ENCODE measurements at regions not wholly inside any gene's neighbourhood (a gene's known extent, or its start where the extent isn't known, plus 50 kb on each side); places are given as distances from the start of the nearest gene placed in this dataset.

DNA sequence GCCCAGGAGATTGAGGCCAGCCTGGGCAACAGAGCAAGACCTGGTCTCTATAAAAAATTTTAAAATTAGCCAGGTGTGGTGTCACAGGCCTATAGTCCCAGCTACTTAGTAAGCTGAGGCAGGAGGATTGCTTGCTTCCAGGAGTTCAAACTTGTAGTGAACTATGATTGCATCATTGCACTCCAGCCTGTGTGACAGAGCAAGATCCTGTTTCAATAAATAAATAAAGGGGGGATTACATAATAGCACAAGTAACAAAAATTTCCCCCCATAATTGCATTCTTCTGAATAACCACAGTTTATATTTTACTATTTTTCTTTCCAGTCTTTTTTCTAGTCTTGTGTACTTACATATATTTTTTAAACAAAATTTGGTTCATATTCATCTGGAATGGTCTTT, 135.6 kb downstream of the CHIC2 start:
- TF ChIP-seq, protein P1, sequence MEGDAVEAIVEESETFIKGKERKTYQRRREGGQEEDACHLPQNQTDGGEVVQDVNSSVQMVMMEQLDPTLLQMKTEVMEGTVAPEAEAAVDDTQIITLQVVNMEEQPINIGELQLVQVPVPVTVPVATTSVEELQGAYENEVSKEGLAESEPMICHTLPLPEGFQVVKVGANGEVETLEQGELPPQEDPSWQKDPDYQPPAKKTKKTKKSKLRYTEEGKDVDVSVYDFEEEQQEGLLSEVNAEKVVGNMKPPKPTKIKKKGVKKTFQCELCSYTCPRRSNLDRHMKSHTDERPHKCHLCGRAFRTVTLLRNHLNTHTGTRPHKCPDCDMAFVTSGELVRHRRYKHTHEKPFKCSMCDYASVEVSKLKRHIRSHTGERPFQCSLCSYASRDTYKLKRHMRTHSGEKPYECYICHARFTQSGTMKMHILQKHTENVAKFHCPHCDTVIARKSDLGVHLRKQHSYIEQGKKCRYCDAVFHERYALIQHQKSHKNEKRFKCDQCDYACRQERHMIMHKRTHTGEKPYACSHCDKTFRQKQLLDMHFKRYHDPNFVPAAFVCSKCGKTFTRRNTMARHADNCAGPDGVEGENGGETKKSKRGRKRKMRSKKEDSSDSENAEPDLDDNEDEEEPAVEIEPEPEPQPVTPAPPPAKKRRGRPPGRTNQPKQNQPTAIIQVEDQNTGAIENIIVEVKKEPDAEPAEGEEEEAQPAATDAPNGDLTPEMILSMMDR (IDR thresholded peaks at IDR 0.05): no peak
- TF ChIP-seq NRF1 (IDR thresholded peaks at IDR 0.05; ENCODE audit: low read depth, low read length): no peak
